ENCODE measurements at regions not wholly inside any gene's neighbourhood (a gene's known extent, or its start where the extent isn't known, plus 50 kb on each side); places are given as distances from the start of the nearest gene placed in this dataset.

DNA sequence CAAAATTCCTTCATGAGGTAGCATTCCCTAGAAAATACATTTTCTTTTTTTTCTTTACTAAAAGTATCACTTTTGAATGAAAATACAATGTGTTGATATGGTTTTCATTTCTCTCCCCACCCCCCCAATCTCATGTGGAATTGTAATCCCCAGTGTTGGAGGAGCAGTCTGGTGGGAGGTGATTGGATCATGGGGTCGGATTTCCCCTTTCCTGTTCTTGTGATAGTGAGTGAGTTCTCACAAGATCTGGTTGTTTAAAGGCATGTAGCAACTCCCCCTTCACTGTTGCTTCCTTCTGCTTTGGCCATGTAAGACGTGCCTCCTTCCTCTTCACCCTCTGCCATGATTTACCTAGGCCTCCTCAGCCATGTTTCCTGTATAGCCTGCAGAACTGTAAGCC, 790.3 kb upstream of the KCND2 start:
- TF ChIP-seq, protein P1, sequence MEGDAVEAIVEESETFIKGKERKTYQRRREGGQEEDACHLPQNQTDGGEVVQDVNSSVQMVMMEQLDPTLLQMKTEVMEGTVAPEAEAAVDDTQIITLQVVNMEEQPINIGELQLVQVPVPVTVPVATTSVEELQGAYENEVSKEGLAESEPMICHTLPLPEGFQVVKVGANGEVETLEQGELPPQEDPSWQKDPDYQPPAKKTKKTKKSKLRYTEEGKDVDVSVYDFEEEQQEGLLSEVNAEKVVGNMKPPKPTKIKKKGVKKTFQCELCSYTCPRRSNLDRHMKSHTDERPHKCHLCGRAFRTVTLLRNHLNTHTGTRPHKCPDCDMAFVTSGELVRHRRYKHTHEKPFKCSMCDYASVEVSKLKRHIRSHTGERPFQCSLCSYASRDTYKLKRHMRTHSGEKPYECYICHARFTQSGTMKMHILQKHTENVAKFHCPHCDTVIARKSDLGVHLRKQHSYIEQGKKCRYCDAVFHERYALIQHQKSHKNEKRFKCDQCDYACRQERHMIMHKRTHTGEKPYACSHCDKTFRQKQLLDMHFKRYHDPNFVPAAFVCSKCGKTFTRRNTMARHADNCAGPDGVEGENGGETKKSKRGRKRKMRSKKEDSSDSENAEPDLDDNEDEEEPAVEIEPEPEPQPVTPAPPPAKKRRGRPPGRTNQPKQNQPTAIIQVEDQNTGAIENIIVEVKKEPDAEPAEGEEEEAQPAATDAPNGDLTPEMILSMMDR (IDR thresholded peaks at IDR 0.05) = no peak
- TF ChIP-seq POLR2AphosphoS5 (IDR thresholded peaks at IDR 0.05) = no peak

Data from breast epithelium (tissue), 3 donors.